DOHH2 (cell line): ENCODE measurements at regions not wholly inside any gene's neighbourhood (a gene's known extent, or its start where the extent isn't known, plus 50 kb on each side); places are given as distances from the start of the nearest gene placed in this dataset.

ENCODE experiments used
- CTCF ChIP-seq: fragments of 200-600 bp; sonication (generic); IDR thresholded peaks from one replicate; pipeline ENCODE4 v1.5.1; 2014; ENCODE audit warnings: antibody characterized with exemption, mild to moderate bottlenecking, low read depth, low read length; ENCODE audit not compliant: poor library complexity, severe bottlenecking
- EZH2phosphoT487 ChIP-seq: fragments of 200-600 bp; sonication (generic); IDR thresholded peaks from 2 replicates; pipeline ENCODE4 v1.6.1; 2017; ENCODE audit warnings: borderline replicate concordance, mild to moderate bottlenecking, antibody characterized with exemption, low read length, moderate library complexity, mixed read lengths

GRCh38 chr10:107357033-107357432, 192.5 kb upstream of the SORCS1 start:
- no peak for TF ChIP-seq CTCF
- no peak for TF ChIP-seq EZH2phosphoT487
